ENCODE measurements at regions not wholly inside any gene's neighbourhood (a gene's known extent, or its start where the extent isn't known, plus 50 kb on each side); places are given as distances from the start of the nearest gene placed in this dataset.

GRCh38 chr17:77501751-77502625 is 361.2 kb downstream of the SEC14L1 start:
- no peak overlapping the region for H3K27ac ChIP-seq
- DNase-seq (ENCODE audit: low read depth, low spot score) = no peak

- no peak for DNase-seq (ENCODE audit: low read depth, low spot score)
- H3K27ac ChIP-seq = no peak overlapping the region
Observed at GRCh38 chr17:77502626-77503292, 362.0 kb downstream of the SEC14L1 start.

- no peak for DNase-seq (ENCODE audit: low read depth, low spot score)
Observed at GRCh38 chr17:77503293-77503655, 362.5 kb downstream of the SEC14L1 start.

GRCh38 chr17:77503916-77504651 is 363.3 kb downstream of the SEC14L1 start:
- H3K27ac ChIP-seq = no peak overlapping the region
- DNase-seq (ENCODE audit: low read depth, low spot score) = no peak

More at GRCh38 chr17:77503293-77503655, 362.5 kb downstream of the SEC14L1 start:
- no peak overlapping the region for H3K27ac ChIP-seq

DNA sequence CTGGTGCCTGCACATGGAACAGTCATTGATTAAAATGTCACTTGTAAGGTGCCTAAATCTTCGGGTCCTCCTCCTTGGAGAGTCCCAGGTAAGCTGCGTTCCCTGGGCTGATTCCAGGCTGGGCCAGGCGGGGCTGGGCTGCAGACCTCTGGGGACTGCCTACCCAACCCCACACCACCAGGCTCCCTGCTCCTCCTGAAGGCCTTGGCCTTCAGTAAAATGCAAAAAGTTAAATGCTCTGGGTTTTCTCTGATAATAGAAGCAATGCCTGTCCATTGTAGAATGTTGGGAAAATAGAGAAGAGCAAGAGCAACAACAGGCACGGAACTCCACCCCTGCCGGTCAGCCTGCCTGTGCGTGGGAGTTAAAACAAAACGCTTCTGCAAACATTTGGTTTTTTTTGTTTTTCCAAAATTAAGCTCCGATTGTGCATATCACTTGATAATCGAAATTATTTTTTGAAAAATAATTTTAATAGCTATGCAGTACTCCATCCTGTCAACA is 363.9 kb downstream of the SEC14L1 start:
- H3K27ac ChIP-seq = no peak overlapping the region
- DNase-seq (ENCODE audit: low read depth, low spot score) = no peak

- no peak overlapping the region for H3K27ac ChIP-seq
- DNase-seq (ENCODE audit: low read depth, low spot score) = no peak
Observed at GRCh38 chr17:77505181-77505639, 364.4 kb downstream of the SEC14L1 start.

DNA sequence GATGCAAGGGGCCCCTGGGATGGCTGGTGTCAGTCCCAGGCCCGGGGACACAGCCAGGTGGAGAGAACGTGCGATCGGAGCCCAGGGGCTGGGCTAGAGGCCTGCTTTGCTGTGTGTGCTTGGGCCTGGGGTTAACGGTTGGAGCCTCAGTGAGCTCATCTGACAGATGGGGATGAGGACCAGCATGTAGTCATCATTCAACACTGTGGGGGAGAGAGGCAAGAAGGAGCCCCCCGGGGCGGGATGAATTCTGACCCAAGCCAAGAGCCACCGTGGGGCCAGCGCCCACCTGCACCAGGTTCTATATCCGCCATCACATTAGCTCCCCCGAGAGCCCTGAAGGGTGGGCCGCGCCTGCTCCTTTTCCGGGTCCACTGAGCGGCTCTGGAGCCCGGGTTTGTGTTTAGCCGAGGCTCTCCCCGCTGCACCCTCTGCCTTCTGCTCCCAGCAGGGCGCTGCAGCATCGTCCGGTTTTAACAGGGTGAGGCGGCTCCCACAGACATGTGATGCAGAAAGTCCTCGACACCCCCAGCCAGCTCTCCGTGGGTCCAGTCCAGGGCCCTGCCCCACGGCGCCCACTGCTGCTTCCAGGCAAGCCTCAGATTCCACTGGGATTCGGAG is 365.7 kb downstream of the SEC14L1 start:
- no peak overlapping the region for H3K27ac ChIP-seq
- no peak for DNase-seq (ENCODE audit: low read depth, low spot score)

DNA sequence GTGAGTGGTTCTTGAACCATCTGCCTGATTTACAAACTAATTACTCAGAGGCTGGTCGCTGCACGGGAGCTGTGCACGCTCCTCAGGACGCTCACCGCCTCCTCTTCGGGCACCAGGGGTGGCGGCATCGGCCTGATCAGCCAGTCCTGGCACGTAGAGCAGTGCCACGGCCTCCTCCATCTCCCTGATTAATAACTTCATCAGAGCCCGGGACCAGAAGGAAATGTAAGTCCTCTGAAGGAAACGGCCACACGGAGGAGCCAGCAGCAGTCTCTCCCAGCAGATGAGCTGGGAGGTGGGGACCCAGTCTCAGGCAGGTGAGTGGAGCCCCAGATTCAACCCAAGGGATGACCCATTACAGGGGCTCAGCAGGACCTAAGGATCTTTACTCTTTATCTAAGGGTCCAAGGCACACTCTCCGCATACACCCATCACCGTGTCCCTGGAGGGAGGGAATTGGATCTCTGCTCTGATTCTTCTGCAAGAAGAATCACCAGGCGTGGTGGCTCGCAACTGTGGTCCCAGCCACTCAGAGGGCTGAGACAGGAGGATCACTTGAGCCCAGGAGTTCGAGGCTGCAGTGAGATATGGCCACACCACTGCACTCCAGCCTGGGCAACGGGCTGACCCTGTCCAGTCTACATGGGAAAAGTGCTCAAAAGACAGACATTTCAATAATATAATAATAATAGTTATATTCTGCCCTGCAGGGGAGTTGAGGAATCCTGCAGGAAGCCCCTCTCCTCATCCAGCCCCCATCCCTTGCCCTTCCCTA is 366.5 kb downstream of the SEC14L1 start:
- H3K27ac ChIP-seq = no peak overlapping the region
- no peak for DNase-seq (ENCODE audit: low read depth, low spot score)

DNA sequence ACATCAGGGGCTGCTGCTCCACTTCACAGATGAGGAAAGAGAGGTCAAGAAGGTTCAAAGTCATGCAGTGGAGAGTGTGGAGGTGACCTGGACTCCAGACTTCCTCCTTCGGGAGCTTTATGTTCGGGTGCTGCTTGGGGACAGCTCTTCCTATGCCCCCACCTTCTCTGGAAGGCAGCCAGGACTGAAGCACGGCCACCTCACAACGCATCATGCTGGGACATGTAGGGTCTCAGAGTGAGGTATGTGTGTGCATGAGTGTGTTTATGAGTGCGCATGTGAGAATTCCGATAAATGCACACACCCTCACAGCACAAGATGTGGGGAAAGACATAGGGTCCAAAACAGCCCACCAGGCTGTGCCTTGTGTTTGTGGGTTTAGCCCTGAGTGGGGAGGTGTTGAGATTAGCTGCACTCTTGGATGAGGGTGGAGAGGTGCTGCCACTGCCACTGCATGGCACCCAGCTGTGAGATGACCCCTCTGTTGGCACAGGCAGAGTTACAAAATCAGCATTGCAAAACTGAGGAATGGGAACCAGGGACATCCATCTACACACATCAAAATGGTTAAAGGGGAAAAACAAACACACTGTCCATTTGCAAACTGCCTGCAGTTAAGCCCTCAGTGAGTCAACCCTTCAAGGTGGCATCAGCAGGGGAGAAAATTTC is 367.4 kb downstream of the SEC14L1 start:
- H3K27ac ChIP-seq = no peak overlapping the region
- DNase-seq (ENCODE audit: low read depth, low spot score) = no peak

DNA sequence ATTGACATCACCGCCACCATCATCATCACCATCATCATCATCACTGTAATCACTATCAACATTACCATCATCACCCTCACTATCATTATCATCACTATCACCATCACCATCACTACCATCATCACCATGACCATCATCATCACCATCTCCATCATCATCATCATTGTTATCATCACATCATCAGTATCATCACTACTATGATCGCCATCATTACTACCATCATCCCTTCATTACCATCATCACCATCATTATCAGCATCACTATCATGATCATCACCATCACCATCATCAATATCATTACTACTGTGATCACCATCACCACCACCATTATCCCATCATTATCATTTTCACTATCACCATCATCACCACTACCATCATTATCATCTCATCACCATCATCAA is 368.3 kb downstream of the SEC14L1 start:
- DNase-seq (ENCODE audit: low read depth, low spot score) = no peak
- no peak overlapping the region for H3K27ac ChIP-seq

DNA sequence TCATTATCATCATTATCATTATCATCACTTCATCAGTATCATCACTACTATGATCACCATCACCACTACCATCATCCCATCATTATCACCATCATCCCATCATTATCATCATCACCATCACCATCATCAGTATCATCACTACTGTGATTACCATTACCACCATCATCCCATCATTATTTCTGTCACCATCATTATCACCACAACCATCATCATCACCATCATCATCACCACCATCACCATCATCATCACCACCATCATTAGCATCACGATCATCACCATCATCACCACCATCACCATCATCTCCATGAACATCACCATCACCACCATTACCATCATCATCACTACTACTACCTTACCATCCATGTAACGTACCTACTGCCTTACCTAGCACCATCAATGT is 368.8 kb downstream of the SEC14L1 start:
- no peak for DNase-seq (ENCODE audit: low read depth, low spot score)
- H3K27ac ChIP-seq = no peak overlapping the region

- DNase-seq (ENCODE audit: low read depth, low spot score) = no peak
- no peak overlapping the region for H3K27ac ChIP-seq
Observed at GRCh38 chr17:77510133-77510796, 369.5 kb downstream of the SEC14L1 start.

DNA sequence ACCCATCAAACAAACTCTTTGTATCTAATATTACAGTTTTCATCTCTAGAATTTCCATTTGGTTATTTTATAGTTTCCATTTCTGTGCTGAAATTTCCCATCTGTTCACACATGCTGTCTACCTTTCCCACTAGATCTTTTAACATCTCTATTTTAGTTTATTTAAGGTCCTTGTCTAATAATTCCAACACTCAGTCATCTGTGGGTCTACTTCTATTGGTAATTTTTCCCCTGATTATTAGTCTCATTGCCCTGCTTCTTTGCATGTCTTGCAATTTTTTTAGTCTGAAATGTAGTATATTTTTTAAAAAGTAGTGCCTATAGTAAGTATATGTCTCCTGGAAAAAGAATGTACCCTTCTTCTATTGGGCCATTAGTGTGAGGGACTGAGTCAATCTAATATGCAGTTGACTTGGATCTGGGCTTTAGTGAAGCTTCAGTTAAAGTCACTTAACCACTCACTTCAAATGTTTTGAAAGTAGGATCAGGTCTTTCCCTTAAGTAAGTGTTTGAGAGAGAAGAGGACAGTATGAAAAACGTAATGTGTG is 370.8 kb downstream of the SEC14L1 start:
- no peak for DNase-seq (ENCODE audit: low read depth, low spot score)
- H3K27ac ChIP-seq = no peak overlapping the region

DNA sequence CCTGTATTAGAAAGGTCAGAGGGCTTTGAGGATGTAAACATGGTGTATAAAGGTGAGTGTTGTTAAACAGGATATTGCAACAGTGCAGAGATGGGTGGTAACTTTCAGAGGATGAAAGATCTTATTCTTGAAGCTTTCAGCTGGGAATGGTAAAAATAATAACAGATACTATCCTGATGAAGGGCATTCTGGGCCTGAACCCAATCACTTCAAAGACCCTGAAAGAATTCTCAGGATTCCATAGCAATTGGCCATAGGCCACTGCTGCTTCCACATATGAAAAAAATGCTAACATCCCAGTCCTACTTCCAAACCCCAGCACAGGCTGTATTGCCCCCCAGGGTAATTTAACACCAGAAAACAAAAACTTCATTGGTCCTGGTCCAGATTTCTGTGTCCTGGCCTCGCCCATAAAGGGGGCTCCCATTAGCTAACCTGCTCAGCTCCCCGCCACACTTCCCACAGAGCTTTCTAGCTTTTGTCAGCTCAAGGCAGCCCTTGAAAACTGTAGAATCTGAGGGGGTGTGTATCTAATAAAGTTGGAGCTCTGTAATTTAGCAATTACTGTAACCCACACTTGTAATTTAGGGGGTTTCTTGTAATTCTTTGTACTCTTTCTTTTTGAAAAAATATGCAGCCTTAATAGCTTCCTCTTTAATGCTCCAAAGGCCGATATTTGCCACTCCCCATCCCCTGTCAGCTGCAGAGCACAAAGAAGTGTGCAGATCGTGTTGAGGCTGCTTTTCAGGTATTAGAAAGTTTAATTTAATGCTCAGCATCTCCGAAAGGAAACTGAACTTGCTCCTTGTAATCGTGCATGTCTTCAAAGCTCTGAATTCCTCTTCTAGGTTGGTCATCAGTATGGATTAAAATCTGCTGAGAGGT is 371.5 kb downstream of the SEC14L1 start:
- H3K27ac ChIP-seq = no peak overlapping the region
- DNase-seq (ENCODE audit: low read depth, low spot score) = no peak

- no peak overlapping the region for H3K27ac ChIP-seq
- no peak for DNase-seq (ENCODE audit: low read depth, low spot score)
Observed at GRCh38 chr17:77513045-77513444, 372.3 kb downstream of the SEC14L1 start.

DNA sequence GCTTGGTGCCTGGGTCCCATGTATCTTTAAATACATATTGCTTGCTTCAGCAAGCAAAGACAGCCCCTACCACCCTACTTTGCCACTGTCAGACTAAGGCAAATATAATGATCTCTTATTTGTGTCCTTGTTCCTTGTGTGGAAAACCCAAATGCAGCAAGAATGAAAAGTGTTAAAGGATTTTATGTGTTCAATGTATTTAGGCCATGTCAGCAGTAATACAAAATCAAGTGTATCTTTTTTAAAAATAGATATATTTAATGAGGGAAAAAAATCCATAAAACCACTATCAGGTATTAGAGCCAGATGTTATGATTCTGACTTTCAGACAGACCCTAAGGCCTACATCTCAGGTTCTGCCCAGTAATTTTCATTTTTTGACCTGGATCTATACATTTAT is 374.5 kb downstream of the SEC14L1 start:
- DNase-seq (ENCODE audit: low read depth, low spot score) = no peak
- H3K27ac ChIP-seq = no peak overlapping the region

GRCh38 chr17:77516902-77517301 is 376.1 kb downstream of the SEC14L1 start:
- no peak overlapping the region for H3K27ac ChIP-seq
- DNase-seq (ENCODE audit: low read depth, low spot score) = no peak
